HG03025 (cell line): ENCODE measurements at regions not wholly inside any gene's neighbourhood (a gene's known extent, or its start where the extent isn't known, plus 50 kb on each side); places are given as distances from the start of the nearest gene placed in this dataset.

Experiments
- ATAC-seq: cut with Tn5 transposase; IDR thresholded peaks from one replicate; pipeline ENCODE4 v1.9.1; 2021; ENCODE audit warnings: mild to moderate bottlenecking, moderate library complexity; ENCODE audit not compliant: unreplicated experiment, low FRiP score

DNA sequence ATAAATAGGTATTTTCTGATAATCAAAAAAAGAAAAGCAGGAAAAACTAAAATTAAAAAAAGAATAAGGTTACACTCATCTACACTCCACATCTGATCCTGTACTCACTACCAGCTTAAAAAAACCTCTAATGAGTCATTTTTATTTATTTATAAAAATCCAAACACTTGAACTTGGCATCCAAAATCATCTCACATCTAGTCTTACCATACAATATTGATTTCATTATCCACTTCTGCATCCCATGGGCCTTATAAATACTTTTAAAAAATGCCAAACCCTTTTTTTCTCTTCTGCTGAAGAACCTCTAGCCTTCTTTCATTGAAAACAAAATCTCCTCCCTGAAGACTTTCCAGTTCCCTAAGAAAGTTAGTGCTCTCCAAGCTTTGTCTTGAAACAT, 109.7 kb downstream of the TMTC3 start:
- no peak for ATAC-seq

DNA sequence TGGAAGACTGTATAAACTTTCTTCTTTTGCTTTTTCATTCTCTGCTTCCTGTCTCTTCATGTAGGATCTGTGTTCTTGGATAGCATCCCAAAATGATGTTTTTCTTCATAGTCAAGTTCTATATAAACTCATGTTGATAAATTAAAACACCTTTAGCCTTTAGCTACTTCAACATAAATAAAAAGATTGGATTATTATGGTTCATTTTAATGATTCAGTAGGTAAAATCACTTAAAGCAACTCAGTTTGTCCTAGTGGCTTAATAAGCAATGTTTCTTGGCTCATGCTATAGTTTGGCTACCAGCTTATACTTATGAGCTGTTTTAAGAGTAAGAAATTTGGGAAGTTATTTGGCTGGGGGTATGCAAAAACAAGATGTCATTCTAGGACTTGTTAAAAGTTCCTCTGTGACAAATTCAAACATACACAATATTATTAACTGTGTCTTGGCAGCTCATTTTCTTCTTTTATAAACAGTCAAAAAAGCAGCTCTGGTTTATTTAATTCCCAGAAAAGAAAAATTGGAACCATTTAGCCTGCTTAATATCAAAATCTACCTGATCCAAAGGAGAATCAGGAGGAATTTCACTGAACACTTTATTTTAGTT, 111.4 kb downstream of the TMTC3 start:
- ATAC-seq: no peak

GRCh38 chr12:88255224-88255623, 113.1 kb downstream of the TMTC3 start:
- ATAC-seq: no peak

- no peak for ATAC-seq
Observed at GRCh38 chr12:88255847-88256246, 113.7 kb downstream of the TMTC3 start.

DNA sequence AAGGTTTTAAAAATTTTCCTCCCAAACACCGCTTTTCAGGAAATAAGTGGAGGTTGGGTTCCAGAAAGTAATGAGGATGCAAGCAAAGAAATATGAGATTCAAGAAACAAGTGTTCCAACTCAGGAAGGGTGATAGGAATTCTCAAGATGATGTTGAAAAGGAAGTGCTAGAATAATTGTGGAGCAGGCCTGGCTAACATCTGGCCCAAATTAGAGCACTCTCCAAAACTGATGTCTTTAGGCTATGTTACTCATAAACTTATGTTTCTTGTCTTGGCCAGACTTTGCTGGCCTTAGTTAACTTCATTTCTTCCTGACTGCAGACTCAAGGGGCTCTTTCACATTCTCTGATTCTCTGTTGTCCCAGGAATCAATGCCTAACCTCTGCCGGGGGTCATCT, 116.3 kb downstream of the TMTC3 start:
- ATAC-seq: no peak

GRCh38 chr12:88266806-88267360, 124.8 kb downstream of the TMTC3 start:
- ATAC-seq: no peak

DNA sequence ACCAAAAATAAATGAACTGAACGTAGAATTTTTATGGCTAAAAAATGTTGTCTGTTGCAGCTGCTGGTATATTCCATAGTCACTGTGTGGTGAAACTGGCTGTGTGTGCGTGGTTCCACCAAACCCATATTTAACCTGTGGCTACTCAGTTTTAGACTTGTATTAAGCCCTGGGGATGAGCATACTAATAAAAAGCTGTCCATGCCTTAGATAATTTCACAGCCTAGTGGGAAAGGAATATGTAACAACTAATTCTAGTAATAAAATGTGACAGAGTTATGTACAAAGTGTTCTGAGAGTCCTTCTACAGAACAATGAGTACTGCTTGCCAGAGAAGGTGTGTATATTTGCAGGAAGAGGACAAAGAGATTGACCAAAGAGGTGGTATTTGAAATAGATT, 125.5 kb downstream of the TMTC3 start:
- ATAC-seq: no peak

DNA sequence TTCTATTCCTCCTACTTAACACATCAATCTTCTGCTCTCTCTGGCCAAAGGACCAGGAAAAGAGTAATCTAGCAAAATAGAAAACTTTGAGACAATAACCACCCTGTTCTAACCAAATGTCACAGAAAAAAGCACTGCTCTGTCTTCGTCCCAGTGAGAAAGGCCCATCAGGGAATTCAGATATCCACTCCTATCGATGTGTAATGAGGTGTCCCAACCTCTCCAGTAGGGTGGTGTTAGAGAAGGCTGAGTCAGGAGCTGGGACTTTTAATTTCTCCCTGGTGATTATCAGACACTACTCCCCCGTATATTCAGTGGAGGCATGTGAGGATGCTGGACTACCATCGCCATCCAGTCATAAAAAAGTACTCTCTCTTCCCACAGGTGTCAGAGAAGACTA, 130.3 kb downstream of the TMTC3 start:
- no peak for ATAC-seq

DNA sequence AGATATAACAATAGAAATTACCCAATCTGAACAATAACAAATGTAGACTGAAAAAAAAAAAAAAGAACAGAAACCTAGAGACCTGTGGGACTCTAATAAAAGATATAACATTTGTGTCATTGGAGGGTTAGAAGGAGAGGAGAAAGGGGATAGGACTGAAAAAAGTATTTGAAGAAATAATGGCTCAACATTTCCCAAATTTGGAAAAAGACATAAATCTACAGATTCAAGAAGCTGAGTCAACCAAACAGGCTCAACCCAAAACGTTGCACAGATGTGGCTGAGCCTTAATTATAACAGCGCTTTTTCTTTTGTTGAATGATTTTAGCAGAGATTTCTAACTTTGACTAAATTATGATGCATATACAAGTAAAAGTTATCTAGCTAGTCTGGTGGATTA, 131.3 kb downstream of the TMTC3 start:
- ATAC-seq: no peak

DNA sequence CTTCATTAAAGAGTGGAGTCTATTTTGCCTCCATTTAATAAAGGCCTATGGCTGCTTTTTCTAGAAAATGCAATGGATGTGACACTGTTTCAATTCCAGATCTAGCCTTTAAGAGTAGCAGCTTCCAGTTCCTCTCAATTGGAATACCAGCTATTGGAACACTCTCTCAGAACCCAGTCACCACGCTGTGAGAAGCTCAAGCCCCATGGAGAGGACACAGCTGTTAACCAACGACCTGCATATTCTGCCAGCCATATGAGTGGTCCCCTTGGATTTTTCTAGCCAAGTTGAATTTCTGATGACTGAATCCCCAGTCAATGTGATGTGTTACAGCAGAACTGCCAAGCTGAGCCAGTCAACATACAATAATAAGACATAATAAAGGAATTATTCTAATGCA, 131.8 kb downstream of the TMTC3 start:
- no peak for ATAC-seq

DNA sequence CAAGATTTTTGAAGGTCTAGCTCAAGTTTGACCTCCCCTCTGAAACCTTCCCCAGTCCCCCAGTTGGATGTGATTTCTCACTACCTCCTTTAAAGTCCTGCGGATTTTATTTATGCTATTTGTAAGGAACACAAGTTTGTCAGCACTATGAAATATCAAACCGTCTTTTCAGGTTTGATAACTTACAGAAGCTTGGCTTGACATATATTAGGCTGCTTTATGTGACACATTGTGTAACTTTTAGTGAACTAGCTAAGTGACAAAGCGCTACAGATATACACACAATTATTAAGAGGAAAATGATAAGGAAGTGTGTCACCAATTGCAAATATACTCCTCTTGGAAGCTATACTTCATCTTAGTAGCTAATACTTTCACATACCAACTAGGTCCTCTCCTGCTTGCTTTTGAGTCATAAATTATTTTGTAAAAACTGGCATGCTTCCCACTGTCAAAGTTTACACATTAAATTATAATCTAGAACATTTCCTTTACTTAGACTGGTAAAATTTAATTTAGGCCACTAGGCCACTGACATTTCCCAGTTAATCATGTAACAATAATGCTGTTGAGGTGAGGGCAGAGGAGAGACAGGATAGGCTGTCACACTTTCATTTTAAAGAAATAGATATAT, 149.5 kb downstream of the TMTC3 start:
- ATAC-seq: no peak

- ATAC-seq: no peak
Observed at GRCh38 chr12:88298014-88298682, 156.0 kb downstream of the TMTC3 start.

- no peak for ATAC-seq
Observed at GRCh38 chr12:88298761-88299242, 156.7 kb downstream of the TMTC3 start.

GRCh38 chr12:88299567-88300101, 157.5 kb downstream of the TMTC3 start:
- peak; percentile 94 for ATAC-seq

- no peak for ATAC-seq
Observed at GRCh38 chr12:88300931-88301330, 158.8 kb downstream of the TMTC3 start.

- ATAC-seq: no peak
Observed at GRCh38 chr12:88303335-88303734, 161.2 kb downstream of the TMTC3 start.

GRCh38 chr12:88305254-88305890, 163.3 kb downstream of the TMTC3 start:
- ATAC-seq: no peak

GRCh38 chr12:88306471-88307069, 164.5 kb downstream of the TMTC3 start:
- ATAC-seq: no peak

- no peak for ATAC-seq
Observed at GRCh38 chr12:88307961-88308360, 165.9 kb downstream of the TMTC3 start.

DNA sequence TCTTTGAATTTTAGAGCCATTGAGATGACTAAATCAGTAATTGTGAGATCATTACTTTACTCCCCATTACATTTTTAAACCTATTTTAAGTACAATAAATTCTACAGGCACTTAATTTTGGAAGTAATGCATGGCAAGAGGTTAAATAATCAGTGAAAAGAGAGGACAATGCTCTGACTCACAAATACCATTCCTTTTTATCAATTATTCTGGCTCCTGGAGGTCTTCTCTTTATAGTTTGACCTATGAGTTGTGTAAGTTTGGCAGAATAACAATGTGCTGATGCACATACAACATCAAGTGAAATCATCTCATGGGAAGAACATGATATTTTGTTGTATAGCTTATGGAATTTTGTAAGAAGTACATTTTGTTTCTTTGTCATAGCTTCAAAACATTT, 166.7 kb downstream of the TMTC3 start:
- no peak for ATAC-seq
